GM12865 (cell line): ENCODE measurements at regions not wholly inside any gene's neighbourhood (a gene's known extent, or its start where the extent isn't known, plus 50 kb on each side); places are given as distances from the start of the nearest gene placed in this dataset.

Experiments used
- DNase-seq: peaks from one replicate; pipeline ENCODE4 v3.0.0; 2010; ENCODE audit warnings: low read depth
- H3K4me3 ChIP-seq: 2 replicates; pipeline ENCODE4 v1.5.1; 2011; ENCODE audit warnings: mild to moderate bottlenecking, low read depth, low read length, control low read depth
- TF ChIP-seq, protein P1 (sequence below): IDR thresholded peaks from 2 replicates; pipeline ENCODE4 v1.5.1; 2011; ENCODE audit warnings: low read length, control low read depth, low read depth, inconsistent platforms; ENCODE audit not compliant: insufficient read depth; ENCODE audit errors: missing control alignments

DNA sequence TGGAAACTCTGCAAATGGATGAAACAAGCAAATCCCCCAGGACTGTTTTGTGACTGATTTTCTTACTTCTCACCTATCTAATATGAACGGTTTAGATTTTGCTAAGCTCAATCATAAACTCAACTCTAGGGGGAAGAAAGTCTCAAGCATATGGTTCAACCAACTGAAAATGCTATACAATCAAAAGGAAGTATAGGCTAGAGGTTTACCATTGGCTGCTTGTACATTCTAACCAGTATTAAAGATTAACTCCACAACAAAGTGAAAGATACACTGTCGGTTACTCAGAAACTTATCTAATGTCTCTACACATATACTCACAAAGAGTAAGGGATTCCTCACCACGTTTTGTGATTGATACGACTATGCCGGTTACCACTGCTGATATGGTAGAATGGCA lies 281.8 kb upstream of the SOX5 start:
- no peak overlapping the region for H3K4me3 ChIP-seq
- TF ChIP-seq, protein P1, sequence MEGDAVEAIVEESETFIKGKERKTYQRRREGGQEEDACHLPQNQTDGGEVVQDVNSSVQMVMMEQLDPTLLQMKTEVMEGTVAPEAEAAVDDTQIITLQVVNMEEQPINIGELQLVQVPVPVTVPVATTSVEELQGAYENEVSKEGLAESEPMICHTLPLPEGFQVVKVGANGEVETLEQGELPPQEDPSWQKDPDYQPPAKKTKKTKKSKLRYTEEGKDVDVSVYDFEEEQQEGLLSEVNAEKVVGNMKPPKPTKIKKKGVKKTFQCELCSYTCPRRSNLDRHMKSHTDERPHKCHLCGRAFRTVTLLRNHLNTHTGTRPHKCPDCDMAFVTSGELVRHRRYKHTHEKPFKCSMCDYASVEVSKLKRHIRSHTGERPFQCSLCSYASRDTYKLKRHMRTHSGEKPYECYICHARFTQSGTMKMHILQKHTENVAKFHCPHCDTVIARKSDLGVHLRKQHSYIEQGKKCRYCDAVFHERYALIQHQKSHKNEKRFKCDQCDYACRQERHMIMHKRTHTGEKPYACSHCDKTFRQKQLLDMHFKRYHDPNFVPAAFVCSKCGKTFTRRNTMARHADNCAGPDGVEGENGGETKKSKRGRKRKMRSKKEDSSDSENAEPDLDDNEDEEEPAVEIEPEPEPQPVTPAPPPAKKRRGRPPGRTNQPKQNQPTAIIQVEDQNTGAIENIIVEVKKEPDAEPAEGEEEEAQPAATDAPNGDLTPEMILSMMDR = no peak
- peak; percentile 1 for DNase-seq

- no peak for DNase-seq
- TF ChIP-seq, protein P1 = no peak
- no peak overlapping the region for H3K4me3 ChIP-seq
These were observed 280.7 kb upstream of the SOX5 start for GRCh38 chr12:24230061-24230701.

DNA sequence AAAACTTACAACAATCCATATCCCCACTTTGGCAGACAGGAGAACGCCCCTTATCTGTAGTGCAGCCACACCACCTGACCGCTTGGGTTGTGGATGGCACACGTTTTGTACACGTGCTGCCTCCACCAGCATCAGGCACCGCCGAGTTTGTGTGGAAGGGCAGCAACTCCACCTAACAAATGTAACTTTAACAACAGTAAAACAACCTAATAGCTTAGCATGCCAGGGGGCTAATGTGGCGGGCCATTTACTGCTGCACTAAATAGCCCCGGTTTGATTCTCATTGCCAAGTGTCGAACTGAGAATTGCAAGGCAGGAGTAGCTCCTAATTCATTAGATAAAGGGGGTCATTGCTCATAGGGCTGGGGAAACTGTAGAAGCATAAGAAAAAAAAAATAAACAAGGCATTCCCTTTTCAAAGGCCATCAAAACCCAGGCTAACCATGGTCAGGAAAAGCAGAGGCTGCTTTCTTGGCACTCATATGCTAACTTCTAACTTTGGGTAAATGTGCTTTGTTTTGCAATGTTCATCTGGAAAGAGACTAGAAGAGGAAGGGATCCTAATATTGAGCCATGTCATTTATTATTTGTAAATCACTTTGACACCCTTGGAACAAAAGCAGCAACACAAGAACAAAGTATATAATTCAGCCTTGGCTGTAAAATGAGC lies 279.7 kb upstream of the SOX5 start:
- no peak for DNase-seq
- TF ChIP-seq, protein P1 = no peak
- no peak overlapping the region for H3K4me3 ChIP-seq

DNA sequence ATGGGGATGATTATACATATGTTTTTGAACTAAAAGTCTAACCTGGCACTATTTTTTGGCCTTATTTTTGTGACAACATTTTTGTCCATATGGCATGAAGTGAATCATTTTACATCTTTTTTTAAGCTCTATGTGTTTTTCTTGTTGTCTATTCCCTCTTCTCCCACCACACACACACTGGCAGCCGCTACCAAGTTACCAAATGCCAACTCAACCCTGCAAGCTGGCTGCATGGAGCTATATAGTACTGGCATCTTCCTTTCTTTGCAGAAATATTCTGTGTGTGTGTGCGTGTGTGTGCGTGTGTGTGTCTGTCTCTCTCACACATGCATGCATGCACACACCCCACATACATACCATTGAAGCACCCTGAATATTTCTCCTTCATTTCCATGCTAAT lies 278.9 kb upstream of the SOX5 start:
- TF ChIP-seq, protein P1 = no peak
- DNase-seq = no peak
- no peak overlapping the region for H3K4me3 ChIP-seq

- TF ChIP-seq, protein P1 = no peak
- DNase-seq = no peak
- no peak overlapping the region for H3K4me3 ChIP-seq
These were observed 278.1 kb upstream of the SOX5 start for GRCh38 chr12:24227551-24227950.

- TF ChIP-seq, protein P1 = no peak
- H3K4me3 ChIP-seq = no peak overlapping the region
- no peak for DNase-seq
These were observed 277.4 kb upstream of the SOX5 start for GRCh38 chr12:24226745-24227350.

DNA sequence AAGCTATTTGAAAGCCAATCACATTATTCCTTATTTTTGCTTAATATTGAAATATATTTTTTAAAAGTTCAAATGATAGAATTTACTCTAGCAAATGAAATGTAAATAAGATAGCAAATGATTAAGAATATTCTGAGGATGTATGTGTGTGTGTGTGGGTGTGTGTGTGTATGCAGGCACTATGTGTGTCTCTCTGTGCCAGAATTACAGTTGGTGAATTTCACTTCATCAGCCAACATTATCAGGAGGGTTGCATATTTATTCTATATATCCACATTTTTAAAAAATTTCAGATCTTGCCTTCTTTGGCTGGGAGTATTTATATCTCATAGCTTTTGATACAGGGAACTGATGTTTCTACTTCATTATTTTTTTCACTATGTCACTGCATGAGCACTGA lies 274.9 kb upstream of the SOX5 start:
- DNase-seq = no peak
- H3K4me3 ChIP-seq = no peak overlapping the region
- TF ChIP-seq, protein P1 = no peak
